Body of pancreas (tissue), 4 donors: ENCODE measurements at regions not wholly inside any gene's neighbourhood (a gene's known extent, or its start where the extent isn't known, plus 50 kb on each side); places are given as distances from the start of the nearest gene placed in this dataset.

Experiments
- CTCF ChIP-seq, 7 experiments: fragments of 450-650 bp in 4 of 7; fragments of 200-600 bp in 3 of 7; sonication (generic) in 3 of 7; IDR thresholded peaks; one replicate each; pipeline ENCODE4 v1.5.1; 2016 to 2019; ENCODE audit warnings: antibody characterized with exemption in 7 of 7
- POLR2A ChIP-seq, 3 donors: fragments of 450-650 bp; IDR thresholded peaks; one replicate each; pipeline ENCODE4 v1.6.1; 2016; ENCODE audit warnings: antibody characterized with exemption in 3 of 3, mild to moderate bottlenecking in 2 of 3

- TF ChIP-seq CTCF (IDR thresholded peaks at IDR 0.05) (no peak), POLR2A (IDR thresholded peaks at IDR 0.05) (no peak)
Observed at GRCh38 chr7:116347151-116347832, 137.0 kb downstream of the TES start.
